ENCODE measurements at regions not wholly inside any gene's neighbourhood (a gene's known extent, or its start where the extent isn't known, plus 50 kb on each side); places are given as distances from the start of the nearest gene placed in this dataset.

- TF ChIP-seq POLR2AphosphoS5 (IDR thresholded peaks at IDR 0.05; ENCODE audit: low read depth, low read length) (no peak), IRF3 (IDR thresholded peaks at IDR 0.05; ENCODE audit: low read depth, low read length) (no peak), CTCF (IDR thresholded peaks at IDR 0.05) (no peak), MAX (IDR thresholded peaks at IDR 0.05; ENCODE audit: low read depth) (no peak), USF1 (IDR thresholded peaks at IDR 0.05; ENCODE audit: borderline replicate concordance, low read depth) (no peak), GABPA (IDR thresholded peaks at IDR 0.05; ENCODE audit: low read depth) (no peak), TAF1 (IDR thresholded peaks at IDR 0.05; ENCODE audit: borderline replicate concordance, low read depth, low read length) (no peak)
Observed at GRCh38 chr9:3151672-3152576, 308.0 kb upstream of the PUM3 start.

All from SK-N-SH (cell line).